ENCODE measurements at regions not wholly inside any gene's neighbourhood (a gene's known extent, or its start where the extent isn't known, plus 50 kb on each side); places are given as distances from the start of the nearest gene placed in this dataset.

DNA sequence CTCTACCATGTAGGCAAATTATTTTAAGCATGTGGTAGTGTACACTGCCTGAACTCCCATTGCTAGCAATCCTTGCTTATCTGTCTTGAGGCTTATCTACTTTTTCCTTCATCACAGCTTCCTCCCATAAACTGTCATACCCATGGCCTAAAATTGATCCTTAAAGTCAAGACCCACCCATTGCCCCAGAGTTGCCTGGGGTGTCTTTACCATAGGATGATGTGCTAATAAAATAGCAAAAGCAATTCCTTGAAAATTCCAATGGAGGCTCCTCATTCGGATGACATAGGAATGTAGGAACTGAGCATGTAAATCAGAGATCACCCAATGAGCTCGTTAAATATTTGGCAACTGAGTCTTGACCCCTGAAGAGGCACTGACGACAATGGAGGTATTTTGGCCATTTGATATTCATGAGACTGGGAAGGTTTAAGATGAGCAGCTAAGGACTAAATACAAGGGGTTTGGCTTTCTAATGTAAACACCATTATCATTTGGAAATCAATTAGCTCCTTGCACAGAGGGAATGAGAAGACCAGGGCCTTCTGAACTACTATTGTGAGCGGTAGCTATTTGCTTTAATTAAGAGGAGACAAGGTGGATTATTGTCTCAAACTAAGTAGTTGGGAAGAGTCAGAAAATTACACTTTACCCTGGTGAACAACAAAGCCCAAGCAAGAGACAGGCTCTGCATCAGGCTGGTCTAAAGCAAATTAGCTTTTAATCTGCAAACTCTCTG, 234.9 kb downstream of the GATA3 start:
- in situ Hi-C loops (cut with MboI; ENCODE audit: low pct_unique_long_range_greater_than_20kb, low sequenced_read_pairs, unreplicated experiment) = no loop called here
- TF ChIP-seq, protein P1, sequence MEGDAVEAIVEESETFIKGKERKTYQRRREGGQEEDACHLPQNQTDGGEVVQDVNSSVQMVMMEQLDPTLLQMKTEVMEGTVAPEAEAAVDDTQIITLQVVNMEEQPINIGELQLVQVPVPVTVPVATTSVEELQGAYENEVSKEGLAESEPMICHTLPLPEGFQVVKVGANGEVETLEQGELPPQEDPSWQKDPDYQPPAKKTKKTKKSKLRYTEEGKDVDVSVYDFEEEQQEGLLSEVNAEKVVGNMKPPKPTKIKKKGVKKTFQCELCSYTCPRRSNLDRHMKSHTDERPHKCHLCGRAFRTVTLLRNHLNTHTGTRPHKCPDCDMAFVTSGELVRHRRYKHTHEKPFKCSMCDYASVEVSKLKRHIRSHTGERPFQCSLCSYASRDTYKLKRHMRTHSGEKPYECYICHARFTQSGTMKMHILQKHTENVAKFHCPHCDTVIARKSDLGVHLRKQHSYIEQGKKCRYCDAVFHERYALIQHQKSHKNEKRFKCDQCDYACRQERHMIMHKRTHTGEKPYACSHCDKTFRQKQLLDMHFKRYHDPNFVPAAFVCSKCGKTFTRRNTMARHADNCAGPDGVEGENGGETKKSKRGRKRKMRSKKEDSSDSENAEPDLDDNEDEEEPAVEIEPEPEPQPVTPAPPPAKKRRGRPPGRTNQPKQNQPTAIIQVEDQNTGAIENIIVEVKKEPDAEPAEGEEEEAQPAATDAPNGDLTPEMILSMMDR (IDR thresholded peaks at IDR 0.05; ENCODE audit: extremely low read depth, insufficient read depth, missing control alignments) = no peak
- no peak for DNase-seq (ENCODE audit: low spot score)

DNA sequence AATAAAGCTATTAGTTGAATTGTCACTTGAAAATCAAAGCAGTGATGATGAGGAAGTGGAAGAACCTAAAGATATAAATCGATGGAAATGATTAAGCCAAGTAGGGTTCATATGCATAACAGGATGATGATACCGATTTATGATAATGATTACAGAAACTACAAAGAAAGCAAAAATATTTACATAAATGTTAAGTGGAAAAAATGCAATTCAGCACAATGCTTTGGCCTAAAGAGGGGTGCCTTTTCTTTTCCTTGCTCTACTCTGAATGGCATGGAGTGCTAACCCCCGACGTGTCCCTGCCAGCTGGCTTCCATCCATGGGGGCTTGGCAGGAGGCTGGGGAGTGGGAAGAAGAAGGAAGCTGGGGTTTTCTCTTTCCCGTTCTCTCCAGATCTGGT, 240.3 kb downstream of the GATA3 start:
- in situ Hi-C loops (cut with MboI; ENCODE audit: low pct_unique_long_range_greater_than_20kb, low sequenced_read_pairs, unreplicated experiment) = no loop called here
- DNase-seq (ENCODE audit: low spot score) = no peak
- TF ChIP-seq, protein P1 (IDR thresholded peaks at IDR 0.05; ENCODE audit: extremely low read depth, insufficient read depth, missing control alignments) = no peak

DNA sequence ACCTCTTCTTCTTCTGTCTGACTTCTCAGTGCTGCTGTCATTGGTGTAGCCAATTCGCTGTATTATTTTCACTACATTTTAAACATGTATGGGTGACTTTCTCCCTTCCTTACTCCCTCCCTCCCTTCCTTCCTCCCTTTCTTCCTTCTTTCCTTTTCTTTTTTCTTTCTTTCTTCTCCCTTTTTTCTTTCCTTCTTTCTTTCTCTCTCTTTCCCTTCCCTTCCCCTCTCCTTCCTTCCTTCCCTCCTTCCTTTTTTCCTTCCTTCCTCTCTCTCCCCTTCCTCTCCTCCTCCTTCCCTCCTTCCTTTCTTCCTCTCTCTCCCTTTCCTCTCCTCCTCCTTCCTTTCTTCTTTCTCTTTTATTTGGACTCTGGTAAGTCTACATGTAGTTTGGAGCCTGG, 240.8 kb downstream of the GATA3 start:
- in situ Hi-C loops (cut with MboI; ENCODE audit: low pct_unique_long_range_greater_than_20kb, low sequenced_read_pairs, unreplicated experiment) = no loop called here

DNA sequence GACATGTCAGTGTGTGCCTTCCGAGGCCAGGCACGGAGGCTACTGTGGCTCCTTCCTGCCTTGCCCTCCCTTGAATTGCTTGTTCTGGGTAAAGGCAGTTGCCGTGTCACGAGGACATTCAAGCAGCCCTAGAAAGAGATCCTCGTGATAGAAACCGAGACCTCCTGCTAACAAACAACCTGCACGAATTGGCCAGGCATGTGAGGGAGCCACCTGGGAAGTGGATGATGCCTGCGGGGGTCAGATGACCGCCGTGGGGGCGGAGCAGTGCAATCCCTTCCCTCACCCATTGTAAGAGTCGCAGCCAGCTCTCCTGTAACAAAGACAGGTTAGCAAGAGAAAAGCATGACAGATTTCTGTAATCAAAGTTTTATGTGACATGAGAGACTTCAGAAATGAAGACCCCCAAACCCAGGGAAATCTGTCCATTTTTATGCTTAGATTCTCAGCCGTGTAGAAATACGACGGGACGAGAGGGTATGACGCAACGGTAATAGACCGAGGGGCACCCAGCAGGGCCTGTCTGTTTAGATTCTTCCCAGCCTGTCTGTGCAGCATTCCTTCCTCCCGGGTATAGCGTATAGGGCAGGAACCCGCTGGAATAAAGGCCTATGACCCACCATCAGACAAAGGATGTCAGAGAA, 241.7 kb downstream of the GATA3 start:
- TF ChIP-seq, protein P1 (IDR thresholded peaks at IDR 0.05; ENCODE audit: extremely low read depth, insufficient read depth, missing control alignments) = no peak
- in situ Hi-C loops (cut with MboI; ENCODE audit: low pct_unique_long_range_greater_than_20kb, low sequenced_read_pairs, unreplicated experiment) = no loop called here
- no peak for DNase-seq (ENCODE audit: low spot score)

More for the DNA sequence above, 240.8 kb downstream of the GATA3 start:
- TF ChIP-seq, protein P1 (IDR thresholded peaks at IDR 0.05; ENCODE audit: extremely low read depth, insufficient read depth, missing control alignments) = no peak
- DNase-seq (ENCODE audit: low spot score) = no peak

DNA sequence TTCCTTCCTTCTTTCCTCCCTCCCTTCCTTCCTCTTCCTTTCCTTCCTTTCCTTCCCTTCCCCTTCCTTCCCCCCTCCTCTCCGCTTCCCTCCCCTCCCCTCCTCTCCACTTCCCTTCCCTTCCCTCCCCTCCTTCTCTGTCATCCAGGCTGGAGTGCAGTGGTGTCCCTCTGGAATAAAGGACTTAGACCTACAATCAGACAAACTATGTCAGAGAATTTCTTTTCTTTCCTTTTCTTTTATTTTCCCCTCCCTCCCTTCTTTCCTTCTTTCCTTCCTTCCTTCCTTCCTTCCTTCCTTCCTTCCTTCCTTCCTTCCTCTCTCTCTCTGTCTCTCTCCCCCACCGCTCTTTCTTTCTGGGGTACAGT, 242.2 kb downstream of the GATA3 start:
- TF ChIP-seq, protein P1 (IDR thresholded peaks at IDR 0.05; ENCODE audit: extremely low read depth, insufficient read depth, missing control alignments) = no peak
- in situ Hi-C loops (cut with MboI; ENCODE audit: low pct_unique_long_range_greater_than_20kb, low sequenced_read_pairs, unreplicated experiment) = no loop called here
- DNase-seq (ENCODE audit: low spot score) = no peak

DNA sequence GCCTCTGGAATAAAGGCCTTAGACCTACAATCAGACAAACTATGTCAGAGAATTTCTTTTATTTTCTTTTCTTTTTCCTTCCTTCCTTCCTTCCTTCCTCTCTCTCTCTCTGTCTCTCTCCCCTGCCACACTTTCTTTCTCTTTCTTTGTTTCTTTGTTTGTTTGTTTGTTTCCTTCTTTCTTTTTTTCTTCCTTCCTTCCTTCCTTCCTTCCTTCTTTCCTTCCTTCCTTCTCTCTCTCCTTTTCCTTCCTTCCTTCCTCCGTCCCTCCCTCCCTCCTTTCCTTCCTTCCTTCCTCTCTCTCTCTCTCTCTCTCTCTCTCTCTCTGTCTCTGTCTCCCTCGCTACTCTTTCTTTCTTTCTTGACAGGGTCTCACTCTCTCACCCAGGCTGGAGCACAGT, 242.6 kb downstream of the GATA3 start:
- DNase-seq (ENCODE audit: low spot score) = no peak
- in situ Hi-C loops (cut with MboI; ENCODE audit: low pct_unique_long_range_greater_than_20kb, low sequenced_read_pairs, unreplicated experiment) = no loop called here
- TF ChIP-seq, protein P1 (IDR thresholded peaks at IDR 0.05; ENCODE audit: extremely low read depth, insufficient read depth, missing control alignments) = no peak

Data from GM13977 (cell line).